Thymus (tissue), 11 donors: ENCODE measurements at regions not wholly inside any gene's neighbourhood (a gene's known extent, or its start where the extent isn't known, plus 50 kb on each side); places are given as distances from the start of the nearest gene placed in this dataset.

ENCODE experiments used
- DNase-seq, 9 donors: peaks; one replicate each; pipeline ENCODE4 v3.0.0-alpha.2; 2013; ENCODE audit warnings: low spot score in 9 of 9, low read depth in 6 of 9, missing footprints in 1 of 9
- H3K27ac ChIP-seq, 2 donors: one replicate each; pipeline ENCODE4 v1.5.1; 2013; ENCODE audit warnings: control low read depth in 1 of 2, low read depth in 1 of 2, low read length in 1 of 2, mild to moderate bottlenecking in 1 of 2, moderate library complexity in 1 of 2
- H3K27me3 ChIP-seq, 2 donors: one replicate each; pipeline ENCODE4 v1.5.1; 2013; ENCODE audit warnings: low read length in 1 of 2; ENCODE audit not compliant: control insufficient read depth in 2 of 2, insufficient read depth in 1 of 2
- H3K36me3 ChIP-seq, 2 donors: one replicate each; pipeline ENCODE4 v1.5.1; 2013; ENCODE audit warnings: low read length in 1 of 2, mild to moderate bottlenecking in 1 of 2, moderate library complexity in 1 of 2; ENCODE audit not compliant: control insufficient read depth in 2 of 2, insufficient read depth in 2 of 2
- H3K4me1 ChIP-seq, 2 donors: one replicate each; pipeline ENCODE4 v1.5.1; 2013; ENCODE audit warnings: low read length in 2 of 2; ENCODE audit not compliant: control insufficient read depth in 2 of 2, insufficient read depth in 2 of 2
- H3K4me3 ChIP-seq, 2 donors: one replicate each; pipeline ENCODE4 v1.5.1; 2013; ENCODE audit warnings: low read length in 2 of 2, control low read depth in 1 of 2, mild to moderate bottlenecking in 1 of 2
- H3K9me3 ChIP-seq, 2 donors: one replicate each; pipeline ENCODE4 v1.5.1; 2013; ENCODE audit warnings: low read length in 1 of 2, mild to moderate bottlenecking in 1 of 2; ENCODE audit not compliant: control insufficient read depth in 2 of 2, insufficient read depth in 1 of 2
- WGBS: extraction: QIAGEN DNeasy Blood & Tissue Kit; methylation state at CpG from one replicate; pipeline ENCODE4 v1.1.7; 2013; 5-methylcytosine and 5-hydroxymethylcytosine counted together
- donor health status: healthy.

GRCh38 chr3:187795207-187795960, 50.1 kb upstream of the BCL6 start:
- WGBS: 97% methylated on average over 7 of the region's 7 CpGs
- no peak overlapping the region for H3K4me3 ChIP-seq
- H3K4me1 ChIP-seq: peaks cover 6 to 23% of the 10 kb centered on the region in 2 donors
- H3K27ac ChIP-seq: no peak overlapping the region
- DNase-seq: no peak
- no peaks in the 10 kb centered on the region for H3K27me3 ChIP-seq
- H3K9me3 ChIP-seq: peaks cover 0 to 3% of the 10 kb centered on the region in 2 donors
- no peaks in the 10 kb centered on the region for H3K36me3 ChIP-seq

GRCh38 chr3:187798126-187798525, 52.9 kb upstream of the BCL6 start:
- no peaks in the 10 kb centered on the region for H3K36me3 ChIP-seq
- H3K27me3 ChIP-seq: no peaks in the 10 kb centered on the region
- H3K4me1 ChIP-seq: peaks cover 13 to 48% of the 10 kb centered on the region in 2 donors
- peaks cover 0 to 3% of the 10 kb centered on the region in 2 donors for H3K9me3 ChIP-seq
- no peak for DNase-seq
- H3K27ac ChIP-seq: peak overlapping the region in 1 of 2 donors; percentile 48
- H3K4me3 ChIP-seq: no peak overlapping the region
- 95% methylated on average over 1 of the region's 1 CpG for WGBS

- Histone ChIP-seq H3K9me3 (peaks cover 0 to 3% of the 10 kb centered on the region in 2 donors), H3K36me3 (no peaks in the 10 kb centered on the region), H3K4me3 (no peak overlapping the region), H3K27me3 (no peaks in the 10 kb centered on the region), H3K4me1 (peaks cover 13 to 48% of the 10 kb centered on the region in 2 donors), H3K27ac (peak overlapping the region in 1 of 2 donors; percentile 48)
- 88% methylated on average over 15 of the region's 15 CpGs for WGBS
- DNase-seq: peak in 4 of 9 donors; percentile 50 to 82 (median 58)
Observed at GRCh38 chr3:187798531-187799530, 53.6 kb upstream of the BCL6 start.

GRCh38 chr3:187799942-187800641, 54.8 kb upstream of the BCL6 start:
- no peaks in the 10 kb centered on the region for H3K36me3 ChIP-seq
- H3K27ac ChIP-seq: peak overlapping the region; percentile 15 to 63
- H3K4me1 ChIP-seq: peaks cover 16 to 56% of the 10 kb centered on the region in 2 donors
- peaks cover 0 to 3% of the 10 kb centered on the region in 2 donors for H3K9me3 ChIP-seq
- 75% methylated on average over 4 of the region's 4 CpGs for WGBS
- no peak overlapping the region for H3K4me3 ChIP-seq
- H3K27me3 ChIP-seq: no peaks in the 10 kb centered on the region
- DNase-seq: no peak

- no peak for DNase-seq
- WGBS: 95% methylated on average over 5 of the region's 5 CpGs
- peaks cover 0 to 3% of the 10 kb centered on the region in 2 donors for H3K9me3 ChIP-seq
- no peak overlapping the region for H3K27ac ChIP-seq
- H3K4me1 ChIP-seq: peaks cover 25 to 66% of the 10 kb centered on the region in 2 donors
- H3K36me3 ChIP-seq: no peaks in the 10 kb centered on the region
- H3K4me3 ChIP-seq: no peak overlapping the region
- H3K27me3 ChIP-seq: no peaks in the 10 kb centered on the region
Observed at GRCh38 chr3:187801152-187801551, 55.9 kb upstream of the BCL6 start.

GRCh38 chr3:187802203-187802927, 57.1 kb upstream of the BCL6 start:
- Histone ChIP-seq H3K36me3 (no peaks in the 10 kb centered on the region), H3K27ac (no peak overlapping the region), H3K27me3 (no peaks in the 10 kb centered on the region), H3K9me3 (peaks cover 0 to 3% of the 10 kb centered on the region in 2 donors), H3K4me1 (peaks cover 35 to 78% of the 10 kb centered on the region in 2 donors), H3K4me3 (no peak overlapping the region)
- DNase-seq: no peak
- 87% methylated on average over 7 of the region's 7 CpGs for WGBS

GRCh38 chr3:187802928-187803259, 57.6 kb upstream of the BCL6 start:
- peaks cover 35 to 83% of the 10 kb centered on the region in 2 donors for H3K4me1 ChIP-seq
- H3K9me3 ChIP-seq: peaks cover 0 to under 1% of the 10 kb centered on the region in 2 donors
- no peak overlapping the region for H3K4me3 ChIP-seq
- DNase-seq: no peak
- 97% methylated on average over 9 of the region's 9 CpGs for WGBS
- H3K27me3 ChIP-seq: no peaks in the 10 kb centered on the region
- no peak overlapping the region for H3K27ac ChIP-seq
- no peaks in the 10 kb centered on the region for H3K36me3 ChIP-seq

- no peak overlapping the region for H3K4me3 ChIP-seq
- no peak overlapping the region for H3K27ac ChIP-seq
- no peak for DNase-seq
- peaks cover 29 to 84% of the 10 kb centered on the region in 2 donors for H3K4me1 ChIP-seq
- no peaks in the 10 kb centered on the region for H3K27me3 ChIP-seq
- H3K36me3 ChIP-seq: no peaks in the 10 kb centered on the region
- no peaks in the 10 kb centered on the region for H3K9me3 ChIP-seq
- 93% methylated on average over 11 of the region's 11 CpGs for WGBS
Observed at GRCh38 chr3:187804120-187804744, 59.0 kb upstream of the BCL6 start.
